SIG-M5 (cell line): ENCODE measurements at regions not wholly inside any gene's neighbourhood (a gene's known extent, or its start where the extent isn't known, plus 50 kb on each side); places are given as distances from the start of the nearest gene placed in this dataset.
"Not testable (repeated sequence)": the region's sequence is repeated elsewhere in the genome, so short reads cannot be mapped to it uniquely, and the experiment has no call there.

Experiments
- DNase-seq: peaks from one replicate; lab custom pipeline; 2025; lab: John Stamatoyannopoulos, UW

DNA sequence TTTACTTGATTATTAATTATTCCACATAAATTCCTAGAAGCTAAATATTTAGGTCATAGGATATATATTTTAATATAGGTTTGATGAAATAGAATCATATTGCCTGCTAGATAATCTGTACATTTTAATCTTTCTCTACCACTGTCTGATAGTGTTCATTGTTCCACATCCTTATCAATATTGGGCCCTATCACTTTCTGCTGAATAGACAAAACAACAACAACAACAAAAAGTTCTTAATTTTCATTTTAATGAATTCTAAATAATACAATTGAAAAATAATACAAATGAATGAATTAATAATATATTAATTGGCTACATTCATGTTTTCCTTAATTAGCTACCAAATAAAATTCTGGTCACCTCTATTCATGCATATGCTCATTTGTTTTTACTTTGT lies 1437.2 kb downstream of the LRFN5 start:
- DNase-seq = no peak

DNA sequence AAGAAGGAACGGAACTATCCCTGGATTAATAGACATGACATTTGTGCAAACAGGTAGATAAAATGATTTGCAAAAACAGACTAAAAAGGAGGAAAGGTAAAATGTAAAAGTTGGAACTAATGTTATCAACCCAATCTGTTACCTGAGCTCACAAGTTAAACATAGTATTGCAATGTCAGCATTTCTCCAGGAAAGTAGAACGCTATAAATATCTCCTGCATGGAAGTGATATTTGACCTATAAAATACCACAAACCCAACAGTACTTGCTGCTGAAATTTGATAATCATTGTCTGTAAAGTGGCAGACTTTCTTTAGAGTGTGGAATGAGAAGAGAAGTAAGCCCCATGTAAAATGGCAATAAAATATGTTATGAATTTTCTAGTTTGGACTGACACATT lies 1435.7 kb downstream of the LRFN5 start:
- no peak for DNase-seq

DNA sequence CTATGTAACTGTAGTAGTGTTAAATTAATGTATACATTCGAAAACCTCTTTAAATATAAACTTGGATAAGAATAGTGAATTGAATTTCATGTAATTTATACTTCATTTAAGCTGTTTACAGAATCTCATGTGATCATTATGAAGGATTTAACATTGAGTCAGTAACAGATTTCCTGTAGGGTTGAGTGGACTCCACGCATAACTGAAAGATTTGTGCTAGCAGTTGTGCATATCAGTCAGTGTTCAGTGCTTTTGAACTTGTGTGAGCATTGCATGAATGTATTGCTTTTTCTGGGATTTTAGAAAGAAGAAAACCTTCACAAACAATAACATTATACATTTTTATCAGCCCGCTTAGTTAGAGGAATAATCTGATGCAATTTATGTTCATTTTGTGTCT lies 1435.3 kb downstream of the LRFN5 start:
- no peak for DNase-seq

DNA sequence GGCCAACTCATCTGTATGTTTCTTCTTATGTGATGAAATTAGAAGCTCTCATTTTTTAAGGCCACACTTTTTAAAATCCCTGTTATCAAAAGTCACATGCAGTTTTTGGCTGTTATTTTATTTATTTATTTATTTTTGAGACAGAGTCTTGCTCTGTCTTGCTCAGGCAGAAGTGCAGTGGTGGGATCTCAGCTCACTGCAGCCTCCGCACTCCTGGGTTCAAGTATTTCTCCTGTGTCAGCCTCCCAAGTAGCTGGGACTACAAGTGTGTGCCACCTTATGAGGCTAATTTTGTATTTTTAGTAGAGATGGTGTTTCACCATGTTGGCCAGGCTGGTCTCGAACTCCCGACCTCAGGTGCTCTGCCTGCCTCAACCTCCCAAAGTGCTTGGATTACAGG lies 1434.5 kb downstream of the LRFN5 start:
- no peak for DNase-seq

DNA sequence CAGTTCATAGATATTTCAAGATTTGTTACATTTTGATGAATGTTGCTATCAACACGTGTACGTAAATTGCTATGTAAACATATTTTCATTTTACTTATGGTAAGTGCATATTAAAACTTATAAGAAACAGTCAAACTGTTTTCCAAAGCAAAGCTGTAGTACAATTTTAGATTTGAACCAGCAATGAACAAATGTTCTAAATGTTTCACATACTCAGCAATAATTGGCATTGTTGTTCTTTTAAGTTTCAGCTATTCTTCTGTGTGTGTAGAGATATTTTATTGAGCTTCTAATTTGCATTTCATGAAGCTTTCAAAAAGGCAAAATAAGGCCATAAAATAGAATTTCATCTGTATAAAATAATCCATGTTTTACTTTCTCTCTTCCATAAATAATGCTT lies 1433.2 kb downstream of the LRFN5 start:
- no peak for DNase-seq

DNA sequence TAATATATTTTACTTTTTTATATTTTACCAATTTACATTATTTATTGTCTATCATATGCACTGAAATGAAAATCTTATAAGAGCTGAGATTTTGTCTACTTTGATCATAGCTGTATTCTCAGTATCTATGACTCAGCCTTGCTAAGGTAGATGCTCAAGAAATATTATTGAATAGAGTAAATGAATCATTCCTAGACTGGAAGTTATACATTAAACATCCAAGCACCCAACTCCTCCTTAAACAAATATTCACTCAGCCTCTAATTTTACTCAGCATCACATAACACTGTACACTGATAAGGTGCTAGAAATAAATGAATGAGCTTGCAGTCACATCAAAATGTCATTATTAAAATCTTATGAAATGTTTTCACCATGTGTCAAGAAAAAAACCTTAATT lies 1424.9 kb downstream of the LRFN5 start:
- no peak for DNase-seq

DNA sequence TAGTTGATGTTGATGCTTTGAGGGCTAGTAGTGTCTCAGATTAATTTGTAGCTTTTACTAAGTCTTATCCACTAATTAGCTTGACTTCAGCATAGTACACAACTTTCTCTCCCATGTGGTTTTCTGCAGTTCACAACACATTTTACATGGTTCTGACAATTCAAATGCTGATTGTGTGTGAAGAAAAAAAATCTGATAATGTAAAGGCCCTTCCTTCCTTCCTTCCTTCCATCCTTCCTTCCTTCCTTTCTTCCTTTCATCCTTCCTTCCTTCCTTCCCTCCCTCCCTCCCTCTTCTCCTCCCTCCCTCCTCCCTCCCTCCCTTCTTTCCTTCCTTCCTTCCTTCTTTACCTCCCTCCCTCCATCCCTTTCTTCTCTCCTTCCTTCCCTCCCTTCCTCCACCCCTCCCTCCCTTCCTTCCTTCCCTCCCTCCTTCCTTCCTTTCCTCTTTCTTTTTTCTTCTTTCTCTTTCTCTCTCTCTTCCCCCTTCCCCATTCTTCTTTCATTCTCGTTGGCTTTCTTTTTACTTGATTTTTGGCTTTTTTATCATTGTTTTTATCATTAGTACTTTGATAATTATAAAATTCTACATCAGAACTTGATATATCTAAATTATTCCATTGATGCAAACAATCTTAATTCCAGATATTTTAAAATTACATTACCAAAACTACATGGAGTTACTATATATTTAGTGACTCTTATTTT lies 1415.6 kb downstream of the LRFN5 start:
- DNase-seq = no peak

DNA sequence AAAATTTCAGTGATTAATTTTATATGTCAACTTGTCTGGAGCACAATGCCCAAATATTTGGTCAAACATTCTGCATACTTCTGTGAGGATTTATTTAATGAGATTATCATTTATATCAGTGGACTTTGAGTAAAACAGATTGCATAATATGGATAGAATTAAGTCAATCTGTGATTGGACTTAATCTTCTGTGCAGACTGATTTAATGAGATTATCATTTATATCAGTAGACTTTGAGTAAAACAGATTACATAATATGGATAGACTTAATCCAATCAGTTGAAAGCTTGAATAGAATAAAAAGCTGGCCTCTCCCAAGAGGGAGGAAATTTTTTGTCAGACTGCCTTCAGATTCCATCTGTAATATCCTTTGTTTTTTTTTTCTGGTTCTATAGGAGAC lies 1413.2 kb downstream of the LRFN5 start:
- no peak for DNase-seq

DNA sequence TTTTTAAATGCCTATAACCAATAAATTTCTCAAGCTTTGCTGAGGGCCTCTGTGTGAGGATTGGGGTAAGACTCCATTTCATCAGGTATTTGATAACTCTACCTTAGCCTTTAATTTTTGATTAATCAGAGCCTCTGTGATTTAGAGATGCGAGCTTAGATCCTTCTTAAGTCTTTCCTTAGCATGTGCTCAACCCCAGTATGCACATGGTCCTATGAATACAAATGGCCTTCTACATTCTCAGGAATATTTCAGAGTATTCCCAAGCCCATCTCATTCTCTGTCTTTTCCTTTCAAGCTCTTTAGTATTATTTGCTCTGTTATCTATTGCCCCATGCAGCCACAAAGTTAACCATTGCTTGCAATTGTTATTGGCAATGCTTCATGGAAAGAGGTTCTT lies 1407.7 kb downstream of the LRFN5 start:
- no peak for DNase-seq

DNA sequence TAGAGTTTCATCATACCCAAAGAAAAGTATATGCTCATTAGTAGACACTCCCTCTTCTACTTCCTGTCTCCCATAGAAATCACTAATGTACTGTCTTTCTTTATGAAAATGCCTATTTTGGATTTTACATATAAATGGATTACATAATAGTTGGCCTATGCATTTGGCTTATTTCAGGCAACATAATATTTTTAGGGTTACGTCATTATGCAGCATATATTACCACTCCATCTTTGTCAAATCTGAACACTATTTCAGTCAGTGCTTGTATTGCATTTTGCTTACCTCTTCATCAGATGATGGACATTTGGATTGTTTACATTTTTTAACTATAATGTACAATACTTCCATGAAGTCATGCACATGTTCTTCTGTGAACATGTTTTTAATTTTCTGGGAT lies 1406.1 kb downstream of the LRFN5 start:
- DNase-seq = no peak

DNA sequence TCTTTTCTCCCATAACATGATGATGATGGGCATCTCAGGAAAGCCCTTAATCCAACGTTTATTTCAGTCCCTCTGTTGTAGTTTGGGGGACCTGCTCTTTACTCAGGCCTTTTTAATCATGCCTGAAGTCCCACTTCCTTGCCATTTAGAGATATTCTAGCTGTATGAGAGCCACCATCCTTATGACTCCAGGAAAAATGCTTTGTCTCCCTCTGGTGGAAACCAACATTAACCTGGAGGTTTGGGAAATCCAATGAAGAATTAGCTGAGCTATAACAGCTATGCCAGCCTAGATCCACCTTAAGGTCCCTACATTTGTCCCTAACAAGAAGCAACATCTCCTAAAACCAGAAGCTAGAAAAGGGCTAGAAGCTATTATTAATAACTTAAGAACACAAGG lies 1399.1 kb downstream of the LRFN5 start:
- no peak for DNase-seq

DNA sequence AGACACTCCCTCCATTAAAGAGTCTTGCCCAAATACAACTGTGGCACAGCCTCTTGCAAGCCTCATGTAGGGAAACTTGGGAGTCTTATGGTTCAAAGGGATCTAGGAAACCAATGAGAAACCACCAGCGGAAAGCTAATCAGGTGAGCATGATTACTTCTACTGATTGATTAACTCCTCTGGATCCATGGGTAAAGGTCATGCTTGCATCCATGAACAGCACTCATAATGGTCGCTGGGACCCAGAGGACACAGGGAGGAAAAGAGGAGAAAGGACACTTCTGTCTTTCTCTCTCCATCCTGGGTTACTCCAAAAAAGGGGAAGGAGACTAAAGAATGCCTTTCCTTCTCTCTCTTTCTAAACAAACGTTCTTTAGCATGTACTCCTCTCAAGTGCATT lies 1397.2 kb downstream of the LRFN5 start:
- no peak for DNase-seq

DNA sequence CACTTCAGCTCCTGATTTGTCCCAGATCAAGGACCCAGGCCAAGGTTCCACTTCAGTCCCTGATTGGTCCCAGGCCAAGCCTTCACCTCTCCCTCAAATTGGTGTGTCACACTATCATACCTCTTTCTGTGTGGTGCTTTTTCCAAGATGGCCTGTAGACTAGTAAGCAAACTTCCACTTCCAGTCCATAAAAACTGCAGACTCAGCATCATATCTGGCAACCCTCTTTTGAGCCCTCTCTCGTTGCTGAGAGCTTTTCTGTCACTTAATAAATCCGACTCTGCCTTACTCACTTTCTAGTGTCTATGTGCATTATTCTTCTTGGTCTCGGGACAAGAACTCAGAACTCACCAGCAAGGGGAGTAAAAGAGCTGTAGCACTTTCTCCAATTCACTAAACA lies 1395.1 kb downstream of the LRFN5 start:
- DNase-seq = no peak

DNA sequence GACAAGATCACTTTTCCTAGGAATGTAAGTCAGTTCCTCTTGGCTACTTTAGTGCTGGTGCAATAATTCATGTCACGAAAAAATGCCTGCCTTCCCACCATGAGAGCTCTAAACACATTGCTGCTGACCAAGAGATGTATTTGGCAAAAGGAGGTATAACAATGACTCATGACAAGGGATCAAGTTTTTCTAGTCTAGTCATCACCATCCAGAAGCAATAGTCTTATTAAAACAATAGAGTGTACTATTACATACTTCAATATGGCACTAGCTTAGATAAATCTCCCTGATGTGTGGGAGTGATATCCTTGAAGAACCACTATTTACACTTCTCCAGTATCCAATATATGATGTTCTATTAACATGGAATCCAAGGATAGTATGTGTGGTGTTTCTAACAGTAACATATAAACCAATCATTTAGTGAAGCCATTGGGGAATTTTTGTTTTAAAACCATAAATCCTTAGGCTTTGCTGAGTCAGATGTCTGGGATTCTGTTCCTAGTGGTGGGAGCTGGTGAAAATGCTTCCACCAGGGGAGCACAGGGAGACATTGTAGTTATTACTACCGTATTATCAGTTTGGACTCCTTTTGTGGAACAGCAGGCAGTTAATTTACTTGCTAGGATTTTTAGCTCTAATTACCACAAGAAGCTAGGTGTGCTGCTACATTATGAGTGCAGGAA lies 1387.5 kb downstream of the LRFN5 start:
- no peak for DNase-seq

DNA sequence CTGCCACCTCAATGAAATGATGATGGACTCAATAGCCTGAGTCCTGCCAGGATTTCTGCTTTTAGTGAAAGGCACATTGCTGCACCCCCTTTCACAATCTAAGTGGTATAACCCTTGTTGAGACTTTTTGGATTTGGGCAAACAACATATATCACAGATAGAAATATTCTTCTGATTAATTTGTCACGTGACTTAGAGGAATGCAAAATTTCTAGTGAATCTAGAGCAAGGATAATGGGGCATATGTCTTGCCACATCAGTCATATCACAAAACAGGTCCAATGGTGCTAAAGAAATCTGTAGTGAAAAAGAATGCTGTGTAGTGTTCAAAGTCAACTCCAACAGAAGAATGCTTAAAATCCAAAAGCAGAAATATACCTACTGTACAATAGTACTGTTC lies 1386.3 kb downstream of the LRFN5 start:
- no peak for DNase-seq

DNA sequence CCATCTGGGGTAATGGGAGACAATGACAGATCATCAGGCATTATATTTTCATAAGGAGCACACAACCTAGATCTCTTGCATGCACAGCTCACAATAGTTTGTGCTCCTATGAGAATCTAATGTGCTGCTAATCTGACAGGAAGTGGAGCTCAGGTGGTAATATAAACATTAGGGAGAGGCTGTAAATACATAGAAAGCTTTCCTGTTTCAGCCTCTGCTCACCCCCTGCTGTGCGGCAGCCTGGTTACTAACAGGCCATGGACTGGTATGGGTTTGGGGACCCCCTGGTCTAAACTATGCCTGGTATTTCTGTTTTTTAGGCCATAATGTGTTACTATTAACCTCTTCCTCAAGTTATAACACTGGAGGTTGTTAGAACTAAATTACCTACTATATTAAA lies 1373.7 kb downstream of the LRFN5 start:
- DNase-seq = no peak

DNA sequence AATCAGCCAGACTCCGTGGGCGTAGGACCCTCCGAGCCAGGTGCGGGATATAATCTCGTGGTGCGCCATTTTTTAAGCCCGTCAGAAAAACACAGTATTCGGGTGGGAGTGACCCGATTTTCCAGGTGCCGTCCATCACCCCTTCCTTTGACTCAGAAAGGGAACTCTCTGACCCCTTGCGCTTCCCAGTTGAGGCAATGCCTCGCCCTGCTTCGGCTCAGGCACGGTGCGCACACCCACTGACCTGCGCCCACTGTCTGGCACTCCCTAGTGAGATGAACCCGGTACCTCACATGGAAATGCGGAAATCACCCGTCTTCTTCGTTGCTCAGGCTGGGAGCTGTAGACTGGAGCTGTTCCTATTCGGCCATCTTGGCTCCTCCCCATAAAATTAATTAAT lies 1366.5 kb downstream of the LRFN5 start:
- not testable (repeated sequence) for DNase-seq

DNA sequence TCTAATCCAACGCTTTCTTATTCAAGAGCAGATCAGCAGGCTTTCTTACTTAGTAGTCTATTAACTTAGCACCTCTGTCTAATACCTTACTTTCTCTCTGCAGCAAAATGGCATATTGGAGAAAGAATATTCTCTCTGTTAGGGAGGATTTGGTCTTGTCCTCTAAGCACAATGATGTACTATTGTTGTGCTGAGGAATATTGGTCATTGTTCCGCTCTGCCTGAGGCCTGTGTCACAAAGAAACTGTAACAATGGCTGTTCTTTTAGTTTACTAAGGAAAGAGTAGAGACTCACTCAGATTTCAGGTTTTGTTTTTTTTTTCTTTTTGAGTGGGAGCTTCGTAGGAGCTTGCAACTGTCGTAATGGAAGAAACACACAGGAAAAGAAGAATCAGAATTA lies 1358.8 kb downstream of the LRFN5 start:
- DNase-seq = no peak

DNA sequence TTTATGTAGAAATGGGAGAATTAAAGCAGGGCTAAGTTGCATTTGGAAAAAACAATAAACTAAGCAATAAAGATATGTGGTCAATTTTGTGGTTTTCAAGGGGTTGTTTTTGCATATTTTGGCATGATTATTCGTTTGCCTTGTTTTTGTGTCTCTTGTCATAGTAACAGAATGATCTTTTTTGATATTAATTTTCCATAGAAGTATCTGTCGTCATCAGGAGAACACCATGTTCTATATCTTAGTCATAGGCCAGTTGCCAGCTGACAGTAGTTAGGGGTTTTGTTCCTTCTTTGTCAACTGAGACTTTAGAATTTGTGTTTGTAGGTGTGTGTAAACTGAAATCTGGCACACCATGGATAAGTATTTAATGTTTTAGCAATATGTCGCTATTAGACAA lies 1354.8 kb downstream of the LRFN5 start:
- DNase-seq = no peak

DNA sequence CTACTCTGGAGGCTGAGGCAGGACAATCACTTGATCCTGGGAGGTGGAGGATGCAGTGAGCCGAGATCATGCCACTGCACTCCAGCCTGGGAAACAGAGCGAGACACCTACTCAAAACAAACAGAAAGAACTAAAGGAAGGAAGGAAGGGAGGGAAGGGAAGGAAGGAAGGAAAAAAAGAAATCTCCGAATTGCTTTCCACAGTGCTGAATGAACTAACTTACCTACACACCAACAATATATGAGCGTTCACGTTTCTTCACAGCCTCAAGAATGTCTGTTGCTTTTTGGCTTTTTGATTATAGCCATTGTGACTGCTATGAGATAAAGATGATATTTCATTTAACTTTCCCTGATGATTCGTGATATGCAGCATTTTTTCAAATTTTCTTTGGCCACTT lies 1343.7 kb downstream of the LRFN5 start:
- DNase-seq = no peak

DNA sequence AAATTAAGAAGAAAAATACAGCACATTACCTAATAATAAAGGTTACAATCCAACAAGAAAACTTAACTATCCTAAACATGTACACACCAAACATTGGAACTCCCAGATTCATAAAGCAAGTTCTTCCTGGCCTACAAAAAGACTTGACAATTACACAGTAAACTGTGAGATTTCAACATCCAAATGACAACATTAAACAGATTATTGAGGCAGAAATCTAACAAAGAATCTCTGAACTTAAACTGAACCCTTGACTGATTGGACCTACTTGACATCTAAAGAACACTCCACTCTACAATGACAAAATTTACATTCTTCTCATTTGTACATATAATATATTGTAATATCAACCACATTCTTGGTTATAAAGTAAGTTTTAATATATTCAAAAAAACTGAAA lies 1341.3 kb downstream of the LRFN5 start:
- no peak for DNase-seq

DNA sequence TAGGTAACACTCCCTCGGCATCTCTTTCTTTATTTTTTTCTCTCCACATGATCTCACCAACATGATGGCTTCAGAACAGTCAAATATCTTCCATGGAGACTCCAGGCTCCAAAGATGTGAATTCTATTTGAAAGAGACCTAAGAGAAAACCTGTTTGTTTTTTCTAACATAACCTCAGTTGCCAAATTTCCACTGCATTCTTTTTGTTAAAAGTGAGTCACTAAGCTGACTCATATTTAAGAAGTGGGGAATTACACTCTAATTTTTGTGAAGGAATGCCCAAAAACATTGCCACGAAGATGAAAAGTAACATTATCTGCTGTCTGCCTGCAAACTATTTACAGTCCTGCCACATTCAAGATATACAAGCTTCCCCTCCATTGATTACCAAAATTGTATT lies 1337.6 kb downstream of the LRFN5 start:
- no peak for DNase-seq

DNA sequence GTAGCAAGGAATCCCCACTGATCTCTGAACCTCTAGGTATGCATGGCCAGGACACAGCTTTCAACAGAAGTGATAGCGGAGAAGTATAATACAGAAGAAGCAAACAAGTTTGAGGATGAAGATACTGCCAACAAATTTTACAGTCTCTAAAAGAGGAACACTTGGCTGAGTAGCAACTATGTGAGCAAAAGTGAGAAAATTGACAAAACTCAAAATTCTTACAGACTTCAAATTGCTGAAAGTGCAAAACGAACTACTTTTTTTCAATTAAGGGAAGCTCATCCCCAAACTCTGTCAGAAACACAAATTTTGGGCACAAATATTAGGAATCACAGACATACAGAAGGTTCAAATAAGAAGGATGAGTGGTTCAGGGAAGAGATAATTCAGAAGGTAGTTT lies 1324.6 kb downstream of the LRFN5 start:
- DNase-seq = no peak

DNA sequence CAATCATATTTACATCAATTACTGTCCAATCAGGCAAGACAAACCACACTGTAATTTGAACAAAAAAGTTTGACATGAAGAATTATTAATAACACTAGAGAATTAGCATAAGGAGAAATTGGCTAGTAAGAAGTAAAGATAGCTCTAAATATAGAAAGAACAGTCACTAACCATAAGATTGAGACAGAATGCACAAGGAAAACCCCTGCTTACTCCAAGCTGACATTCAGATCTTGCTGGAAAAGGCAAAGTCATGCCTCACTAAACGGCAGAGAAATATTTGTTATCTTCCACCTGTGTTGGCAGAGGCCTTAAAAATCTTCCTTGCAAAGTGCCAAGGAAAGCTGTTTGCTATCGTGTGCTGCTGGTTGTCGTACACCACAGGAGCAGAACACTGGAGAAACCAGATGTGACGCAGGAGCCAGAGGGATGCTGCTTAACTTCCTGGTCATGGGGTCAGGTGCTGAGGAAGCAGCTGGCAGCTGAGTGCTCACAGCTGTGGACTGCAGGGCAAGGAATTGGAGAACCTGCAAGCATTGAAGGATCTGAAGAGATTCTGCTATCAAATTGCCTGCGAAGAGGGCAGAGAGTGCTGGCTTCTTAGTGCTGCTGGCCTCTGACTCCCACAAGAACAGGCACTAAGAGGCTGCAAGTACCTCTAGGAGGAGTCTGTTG lies 1323.3 kb downstream of the LRFN5 start:
- DNase-seq = no peak
